ENCODE measurements at regions not wholly inside any gene's neighbourhood (a gene's known extent, or its start where the extent isn't known, plus 50 kb on each side); places are given as distances from the start of the nearest gene placed in this dataset.

DNA sequence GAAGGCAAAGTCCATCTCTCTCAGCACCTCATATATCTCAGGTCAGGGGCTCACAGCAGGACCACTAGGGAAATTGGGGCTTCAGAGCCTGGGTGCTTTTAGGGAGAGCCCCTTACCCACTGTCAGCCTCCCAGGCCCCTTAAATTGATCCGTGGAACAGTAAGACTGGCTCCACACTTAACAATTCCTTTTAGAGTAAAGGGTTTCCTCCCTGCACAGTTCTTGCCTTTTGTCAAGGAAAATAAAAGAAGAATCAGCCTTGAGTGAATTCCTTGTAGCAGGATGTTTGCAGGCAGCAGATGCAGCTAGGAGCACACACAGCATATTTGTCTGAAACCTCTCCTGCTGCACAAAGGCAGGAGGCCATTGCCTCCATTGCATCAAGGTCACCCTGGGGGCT, 184.9 kb downstream of the SEC16B start:
- no peak for TF ChIP-seq CTCF (IDR thresholded peaks at IDR 0.05)
- no peak for TF ChIP-seq POLR2A (IDR thresholded peaks at IDR 0.05)
